NCI-H510A treated with DMSO at 0.1 percent for 48 hours (cell line): ENCODE measurements at regions not wholly inside any gene's neighbourhood (a gene's known extent, or its start where the extent isn't known, plus 50 kb on each side); places are given as distances from the start of the nearest gene placed in this dataset.
"Not testable (repeated sequence)": the region's sequence is repeated elsewhere in the genome, so short reads cannot be mapped to it uniquely, and the experiment has no call there.

ENCODE experiments used
- DNase-seq: peaks from one replicate; lab custom pipeline; 2025; lab: John Stamatoyannopoulos, UW

DNA sequence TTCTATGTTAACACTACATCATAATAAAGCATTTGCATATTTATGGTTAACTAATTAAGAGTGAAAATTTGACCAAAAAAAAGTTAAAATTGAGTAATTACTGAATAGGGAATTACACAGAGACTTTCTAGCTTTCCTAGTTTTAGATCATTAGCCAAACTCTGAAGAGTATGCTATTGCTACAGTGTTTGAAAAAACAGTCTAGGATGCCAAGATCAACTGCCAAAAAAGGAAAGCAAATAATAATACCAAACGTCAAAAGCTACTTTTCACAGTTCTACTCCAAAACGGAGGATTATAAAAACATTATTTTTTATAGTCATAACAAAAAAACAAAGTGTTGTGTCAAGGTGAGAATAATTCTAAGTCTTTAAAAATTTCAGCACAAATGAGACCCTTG lies 359.8 kb upstream of the CTSO start:
- DNase-seq = no peak

DNA sequence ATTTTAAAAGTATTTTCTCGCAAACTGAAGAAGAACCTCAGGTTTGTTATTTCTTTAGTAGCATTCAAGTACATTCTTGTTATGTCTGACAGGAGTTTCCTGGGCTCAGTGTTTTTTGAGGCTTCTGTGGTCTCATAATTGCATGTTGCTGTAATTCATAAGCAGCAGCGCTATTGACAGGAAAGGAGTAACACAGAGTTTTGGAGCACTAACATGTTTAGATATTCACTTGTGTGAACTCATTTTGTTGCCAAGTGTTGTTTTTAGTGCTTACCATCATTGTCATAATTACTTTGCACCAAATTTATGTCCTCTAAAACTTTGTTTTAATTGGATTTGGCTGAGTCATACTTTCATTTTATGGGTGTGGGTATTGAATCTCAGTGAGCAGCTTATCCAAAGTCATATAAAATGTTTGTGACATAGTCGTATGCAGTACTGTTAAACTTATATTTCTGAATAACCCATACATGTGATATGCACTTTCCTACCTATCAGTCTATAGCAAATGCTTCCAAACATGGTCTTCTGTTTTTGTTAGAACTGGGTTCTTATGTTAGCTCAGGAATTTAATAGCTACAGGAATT lies 358.7 kb upstream of the CTSO start:
- DNase-seq = no peak

DNA sequence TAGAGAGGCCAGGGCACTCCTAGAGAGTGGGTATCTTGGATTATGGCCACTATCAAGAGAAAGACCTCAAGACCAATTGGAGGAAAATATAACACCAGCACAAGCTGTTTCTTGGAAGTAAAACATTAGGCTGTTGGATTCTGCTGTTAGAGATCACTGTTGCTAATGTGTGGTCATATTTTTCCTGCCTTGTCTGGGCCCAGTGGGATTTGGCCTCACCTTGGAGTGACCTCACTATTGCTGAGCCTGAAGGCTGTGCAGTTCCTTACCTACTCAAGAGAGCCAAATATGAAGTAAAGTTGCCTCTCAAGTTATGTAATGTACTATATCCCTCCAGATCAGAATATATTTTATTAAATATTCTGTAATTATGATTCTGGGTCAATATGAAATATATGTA lies 355.4 kb upstream of the CTSO start:
- no peak for DNase-seq

DNA sequence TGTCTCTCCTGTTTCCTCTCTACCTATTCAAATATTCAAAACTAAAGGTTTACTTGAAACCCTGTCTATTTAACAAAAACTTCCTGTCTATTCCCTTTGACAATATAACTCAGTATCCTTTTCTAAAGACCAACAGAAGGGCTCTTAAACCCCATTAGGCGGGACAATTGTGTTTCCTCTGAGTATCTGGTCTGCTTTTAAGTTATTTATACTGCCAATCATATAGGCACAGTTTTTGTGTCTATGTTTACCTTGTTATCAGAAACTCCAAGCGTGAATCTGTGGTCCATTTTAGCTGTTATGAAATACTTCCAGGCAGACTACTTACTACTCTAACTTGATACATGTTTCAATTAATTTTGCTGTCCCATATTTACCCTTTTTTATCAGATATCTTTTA lies 350.0 kb upstream of the CTSO start:
- DNase-seq = peak; percentile 64

DNA sequence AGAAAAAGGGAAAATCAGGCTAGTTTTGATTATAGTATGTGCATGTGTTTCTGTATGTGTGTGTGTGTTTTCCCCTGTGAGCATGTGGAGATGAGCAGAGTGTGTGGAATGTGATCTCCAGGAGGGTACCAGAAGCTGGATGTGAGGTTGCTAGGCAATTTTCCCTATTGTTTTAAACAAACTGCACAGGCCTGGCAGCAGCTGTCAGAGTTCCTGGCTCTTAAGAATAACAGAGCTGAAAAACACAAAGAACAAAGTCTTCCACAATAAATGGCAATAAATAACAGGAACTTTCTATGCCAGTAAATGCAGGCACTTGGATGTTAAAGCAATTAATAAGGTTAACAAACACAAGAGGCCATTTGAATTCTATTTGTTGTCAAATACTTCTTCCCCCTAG lies 344.6 kb upstream of the CTSO start:
- peak; percentile 22 for DNase-seq

DNA sequence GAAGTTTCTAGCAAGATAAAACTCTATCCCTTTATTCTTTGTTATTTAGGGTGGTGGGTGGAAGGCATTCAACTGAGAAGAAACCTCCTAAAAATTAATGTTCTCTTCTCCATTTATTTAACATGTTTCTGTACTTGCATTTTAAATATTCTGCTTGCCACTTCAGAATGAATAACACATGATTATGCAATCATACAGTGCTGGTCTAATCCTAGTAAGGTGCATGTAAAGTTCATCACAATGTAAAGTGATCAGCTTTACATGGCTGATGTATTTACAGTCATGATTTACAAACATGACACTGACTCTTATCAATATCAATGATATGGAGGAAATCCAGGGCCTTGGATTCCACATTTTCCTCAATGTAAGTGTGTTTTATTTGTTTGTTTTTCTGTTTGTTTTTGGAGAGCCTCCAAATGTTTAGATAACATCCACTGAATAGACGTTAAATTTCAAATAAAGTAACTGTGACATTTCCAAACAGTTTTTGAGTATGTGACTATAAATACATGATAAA lies 342.1 kb upstream of the CTSO start:
- DNase-seq = no peak

DNA sequence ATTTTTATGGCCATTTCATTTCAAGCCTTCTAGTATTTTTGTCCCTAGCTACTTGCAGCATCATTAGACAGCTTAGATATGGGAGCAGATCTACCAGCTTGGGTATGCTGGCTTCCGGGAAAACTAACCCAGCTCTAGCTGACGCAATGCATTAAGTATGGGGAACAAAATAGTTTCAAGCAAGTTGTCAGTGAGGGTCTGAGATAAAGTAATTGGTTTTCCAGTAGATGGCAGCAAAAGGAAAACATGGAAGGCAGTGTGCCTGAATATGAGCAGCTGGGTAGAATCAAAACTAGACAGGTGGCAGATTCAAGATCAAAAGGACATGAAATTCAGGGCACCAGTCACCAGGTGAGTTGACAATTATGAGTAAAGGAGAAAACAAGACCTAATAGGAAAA lies 340.9 kb upstream of the CTSO start:
- DNase-seq = peak; percentile 68

DNA sequence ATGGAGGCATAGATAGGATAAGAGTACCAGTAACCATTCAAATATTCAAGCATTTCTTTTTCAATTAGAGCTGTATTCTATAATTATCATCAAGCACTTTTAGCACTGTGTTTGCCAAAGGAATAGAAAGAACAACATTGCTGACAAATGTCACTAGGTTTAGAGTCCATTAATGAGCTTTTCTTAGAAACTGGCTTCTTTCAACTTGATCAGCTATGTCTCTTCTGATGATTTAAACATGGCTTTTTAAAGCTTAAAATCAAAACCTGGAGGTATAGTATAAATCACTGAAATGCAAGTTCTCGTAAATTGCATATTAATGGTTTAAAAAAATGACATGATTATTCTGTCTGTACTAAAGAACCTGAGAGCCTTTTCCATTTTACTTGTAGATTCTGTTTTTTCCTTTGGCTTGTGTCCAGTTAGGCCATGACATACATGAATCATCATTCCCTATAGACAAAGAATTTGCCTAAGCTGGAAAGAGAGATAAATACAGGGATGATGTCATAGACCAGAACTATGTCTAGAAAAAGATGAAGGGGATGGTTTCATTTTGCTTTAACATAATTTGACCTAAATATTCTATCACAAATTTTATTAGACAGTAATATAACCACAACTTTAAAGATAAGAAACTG lies 340.1 kb upstream of the CTSO start:
- no peak for DNase-seq

DNA sequence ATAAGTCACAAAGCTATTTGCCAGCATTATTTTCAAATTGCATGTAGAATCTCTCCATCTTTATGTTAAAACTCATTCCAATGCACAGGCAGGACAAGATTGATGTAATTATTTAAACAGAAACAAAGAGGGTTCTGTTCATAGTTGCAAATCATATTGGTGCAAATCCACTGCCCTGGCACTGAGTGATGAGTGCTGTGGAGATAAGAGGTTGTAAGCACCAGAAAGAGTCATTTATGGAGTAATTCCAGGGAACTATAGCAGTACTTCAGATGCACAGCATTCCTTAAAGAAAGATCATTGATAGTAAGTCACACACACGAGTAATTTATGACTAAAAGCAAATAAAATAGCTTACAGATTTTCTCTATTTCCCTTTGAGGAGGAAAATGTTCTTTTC lies 337.7 kb upstream of the CTSO start:
- no peak for DNase-seq

DNA sequence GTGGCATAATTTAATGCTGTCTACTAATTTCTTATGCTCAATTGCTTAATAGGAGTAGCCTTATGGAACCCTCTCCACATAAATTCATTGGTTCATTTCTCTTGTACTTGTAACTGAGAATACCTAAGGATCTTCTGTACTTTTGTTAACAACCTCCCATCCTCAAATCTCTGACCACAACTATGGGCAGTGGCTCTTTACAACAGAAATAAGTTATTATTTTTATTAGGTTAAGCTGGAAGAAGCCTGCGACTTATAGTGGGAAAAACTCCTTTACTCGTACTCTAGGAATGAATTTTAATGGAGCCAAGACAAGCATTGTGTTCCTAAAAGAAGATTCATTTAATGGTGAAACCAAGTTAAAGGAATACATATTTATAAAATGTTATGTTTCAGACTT lies 337.1 kb upstream of the CTSO start:
- no peak for DNase-seq

DNA sequence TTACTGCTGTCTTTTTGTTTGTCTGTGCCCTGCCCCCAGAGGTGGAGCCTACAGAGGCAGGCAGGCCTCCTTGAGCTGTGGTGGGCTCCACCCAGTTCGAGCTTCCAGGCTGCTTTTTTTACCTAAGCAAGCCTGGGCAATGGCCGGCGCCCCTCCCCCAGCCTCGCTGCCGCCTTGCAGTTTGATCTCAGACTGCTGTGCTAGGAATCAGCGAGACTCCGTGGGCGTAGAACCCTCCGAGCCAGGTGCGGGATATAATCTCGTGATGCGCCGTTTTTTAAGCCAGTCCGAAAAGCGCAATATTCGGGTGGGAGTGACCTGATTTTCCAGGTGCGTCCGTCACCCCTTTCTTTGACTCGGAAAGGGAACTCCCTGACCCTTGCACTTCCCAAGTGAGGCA lies 336.4 kb upstream of the CTSO start:
- DNase-seq = not testable (repeated sequence)

DNA sequence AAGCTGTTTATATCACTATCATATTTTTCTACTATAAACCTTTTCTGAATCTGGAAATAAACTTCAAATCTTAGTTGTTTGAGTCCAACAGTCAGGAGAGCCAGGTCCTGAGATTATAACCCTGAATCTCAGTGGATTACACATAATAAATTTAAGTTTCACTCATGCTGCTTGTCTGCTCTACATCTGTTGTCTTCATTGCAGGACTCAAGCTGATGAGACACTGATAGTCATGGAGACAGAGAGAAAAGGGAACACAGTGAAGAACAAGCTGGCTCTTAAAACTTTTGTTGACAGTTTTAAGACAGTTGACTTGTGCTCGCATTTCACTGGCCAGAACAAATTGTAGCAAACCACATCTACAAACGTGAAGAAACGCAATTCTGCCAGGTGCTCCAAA lies 327.0 kb upstream of the CTSO start:
- no peak for DNase-seq

DNA sequence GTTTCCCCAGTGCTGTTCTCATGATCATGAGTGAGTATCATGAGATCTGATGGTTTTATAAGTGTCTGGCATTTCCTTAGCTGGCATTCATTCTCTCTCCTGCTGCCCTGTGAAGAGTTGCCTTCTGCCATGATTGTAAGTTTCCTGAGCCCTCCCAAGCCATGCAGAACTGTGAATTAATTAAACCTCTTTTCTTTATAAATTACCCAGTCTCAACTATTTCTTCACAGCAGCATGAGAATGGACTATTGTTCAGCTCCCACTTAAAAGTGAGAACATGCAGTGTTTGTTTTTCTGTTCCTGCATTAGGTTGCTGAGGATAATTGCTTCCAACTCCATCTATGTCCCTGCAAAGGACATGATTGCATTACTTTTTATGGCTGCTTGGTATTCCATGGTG lies 311.7 kb upstream of the CTSO start:
- DNase-seq = no peak

DNA sequence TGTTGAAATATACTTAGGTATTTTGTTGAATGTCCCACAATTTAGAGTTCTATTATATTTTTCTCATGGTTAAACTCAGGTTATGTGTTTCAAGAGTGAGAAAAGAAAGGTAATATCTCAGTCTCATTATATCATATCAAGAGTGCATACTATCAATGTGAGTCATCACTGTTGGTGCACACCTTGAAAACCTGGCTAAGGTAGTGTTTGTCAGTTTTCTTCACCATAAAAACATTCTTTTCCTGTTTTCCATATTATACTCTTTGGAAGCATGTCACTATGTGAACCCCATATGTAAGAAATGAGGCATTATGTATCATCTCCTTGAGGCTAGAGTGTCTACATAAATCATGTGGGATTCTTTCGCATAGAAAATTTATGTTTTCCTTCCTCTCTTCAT lies 307.6 kb upstream of the CTSO start:
- DNase-seq = no peak

DNA sequence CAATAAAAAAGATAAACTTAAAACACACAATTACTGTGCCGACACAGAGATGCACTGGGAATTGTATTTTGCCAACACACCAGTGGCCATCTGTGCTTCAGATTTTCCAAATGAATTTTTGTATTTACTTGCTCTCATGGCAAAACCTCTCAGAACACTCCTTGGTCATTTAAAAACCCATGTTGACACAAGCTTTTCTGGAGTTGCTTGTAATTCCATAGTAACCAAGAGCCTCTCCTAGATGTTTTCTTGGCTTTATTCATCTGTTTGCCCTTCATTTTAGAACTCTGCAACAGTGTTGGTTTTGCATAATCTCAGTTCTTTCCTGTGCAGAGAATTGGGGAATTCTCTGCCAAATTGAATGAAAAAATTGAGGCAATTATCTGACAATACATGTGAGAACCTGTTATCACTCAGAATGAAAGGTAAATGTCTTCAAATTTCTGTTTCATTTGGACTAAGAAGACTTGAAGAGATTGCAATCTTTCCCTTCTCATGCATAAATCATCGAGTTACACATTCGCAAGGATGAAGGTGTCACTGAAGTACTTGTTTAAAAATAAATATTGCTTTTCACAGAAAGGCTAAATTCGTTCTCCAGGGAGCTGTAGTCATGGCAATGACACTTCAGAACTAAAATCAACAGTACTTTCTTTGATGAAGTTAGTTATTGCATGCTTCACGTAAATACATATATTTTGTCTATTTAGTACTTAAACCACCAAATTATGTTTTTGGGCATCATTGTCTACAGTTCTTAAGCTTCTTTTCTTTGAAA lies 301.8 kb upstream of the CTSO start:
- no peak for DNase-seq

DNA sequence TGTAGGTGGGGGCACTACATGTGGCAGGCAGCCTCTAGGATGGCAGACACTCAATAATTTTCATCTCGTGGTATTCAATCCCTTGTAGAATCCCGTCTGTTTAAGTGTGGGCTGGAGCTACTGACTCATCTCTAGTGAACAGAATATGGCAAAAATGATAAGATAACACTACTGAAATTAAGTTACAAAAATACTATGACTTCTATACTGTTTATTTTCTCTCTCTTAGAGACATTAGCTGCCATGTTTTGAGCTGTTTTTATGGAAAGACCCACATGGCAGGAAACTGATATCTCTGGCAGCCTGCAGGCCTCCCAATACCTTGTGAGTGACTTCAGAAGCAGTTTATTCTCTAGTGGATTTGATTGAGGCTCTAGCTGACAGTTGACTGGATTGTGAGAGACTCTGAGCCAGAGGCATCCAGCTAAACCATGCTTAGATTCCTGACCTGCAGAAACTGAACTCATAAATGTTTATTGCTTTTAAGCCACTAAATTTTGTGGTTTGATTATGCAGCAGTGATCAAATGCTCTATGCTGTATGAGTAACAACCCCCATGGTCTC lies 298.8 kb upstream of the CTSO start:
- DNase-seq = no peak

DNA sequence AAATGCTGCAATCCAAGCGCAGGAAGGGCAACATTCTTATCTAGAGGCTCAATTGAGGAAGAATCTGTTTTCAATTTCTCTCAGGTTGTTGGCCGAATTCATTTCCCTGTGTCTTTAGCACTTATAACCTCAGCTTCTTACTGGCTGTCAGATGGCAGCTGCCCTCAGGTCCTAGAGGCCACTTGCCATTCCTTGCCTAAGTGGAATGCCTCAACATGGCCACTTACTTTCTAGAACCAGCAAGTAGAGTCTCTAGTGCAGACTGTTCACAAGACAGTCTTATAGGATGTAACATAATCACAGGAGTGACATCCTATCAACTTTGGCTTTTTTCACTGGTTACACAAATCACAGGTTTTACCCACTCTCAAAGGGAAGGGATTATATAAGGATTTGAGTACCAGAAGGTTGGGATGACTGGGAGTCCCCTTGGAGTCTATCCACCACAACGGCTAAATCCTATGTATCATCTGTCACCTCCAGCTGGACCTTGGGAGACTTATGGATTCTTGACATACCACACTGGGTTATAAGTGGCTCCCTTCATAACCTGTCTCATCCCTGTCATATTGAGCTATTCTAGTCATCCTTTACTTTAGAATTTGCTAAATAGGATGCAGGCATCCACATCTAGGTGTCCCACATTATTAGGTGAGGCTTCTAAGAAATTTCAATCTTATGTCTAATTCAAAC lies 297.9 kb upstream of the CTSO start:
- no peak for DNase-seq

DNA sequence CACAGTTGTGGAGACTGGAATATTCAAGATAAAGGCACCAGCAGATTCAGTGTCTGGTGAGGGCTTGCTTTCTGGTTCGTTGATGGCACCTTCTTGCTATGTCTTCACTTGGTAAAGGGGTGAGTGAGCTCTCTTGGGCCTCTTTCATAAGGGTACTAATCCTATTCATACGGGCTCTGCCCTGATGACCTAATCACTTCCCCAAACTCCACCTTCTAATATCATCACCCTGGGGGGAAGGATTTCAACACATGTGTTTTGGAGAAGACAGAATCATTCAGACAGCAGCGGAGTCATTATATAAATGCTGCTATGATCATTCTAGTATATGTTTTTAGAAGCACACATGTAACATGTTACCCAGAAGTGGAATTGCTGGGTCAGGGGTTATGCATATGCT lies 295.3 kb upstream of the CTSO start:
- DNase-seq = no peak

DNA sequence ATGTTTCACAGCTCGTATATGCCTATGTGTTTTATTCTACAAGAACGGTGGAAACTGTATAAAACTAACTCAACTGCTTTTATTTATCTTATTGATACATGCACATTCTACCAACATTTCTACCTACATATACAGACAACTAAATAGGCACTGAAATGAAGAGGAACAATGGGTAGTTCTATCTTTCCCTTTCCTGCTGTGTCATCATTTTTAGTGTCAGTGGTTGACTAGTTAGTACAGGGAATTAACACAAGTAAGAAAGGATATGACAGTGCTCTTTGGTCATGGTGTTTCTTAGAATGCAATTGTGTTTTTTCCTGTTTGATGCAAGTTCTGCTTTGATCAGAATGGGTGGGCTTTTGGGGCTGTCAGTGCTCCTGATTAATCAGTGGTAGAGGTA lies 293.8 kb upstream of the CTSO start:
- no peak for DNase-seq

DNA sequence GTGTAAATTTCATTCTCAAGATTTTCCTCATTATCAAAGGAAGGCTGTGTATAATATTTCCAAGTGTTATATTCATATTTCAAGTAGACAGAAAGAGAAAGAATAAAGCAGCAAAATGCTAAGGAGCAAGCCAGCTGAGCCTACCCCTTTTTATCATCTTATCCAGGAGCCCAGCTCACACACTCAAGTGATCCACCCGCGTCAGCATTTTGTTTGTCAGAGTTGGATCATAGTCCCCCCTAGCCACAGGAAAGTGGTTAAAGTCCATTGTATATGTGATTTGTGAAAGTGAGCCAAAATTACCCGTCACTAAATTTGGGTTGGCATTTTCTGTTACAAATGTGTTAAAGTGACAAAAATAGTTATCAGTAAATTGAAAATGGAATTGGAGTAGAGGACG lies 289.3 kb upstream of the CTSO start:
- no peak for DNase-seq

DNA sequence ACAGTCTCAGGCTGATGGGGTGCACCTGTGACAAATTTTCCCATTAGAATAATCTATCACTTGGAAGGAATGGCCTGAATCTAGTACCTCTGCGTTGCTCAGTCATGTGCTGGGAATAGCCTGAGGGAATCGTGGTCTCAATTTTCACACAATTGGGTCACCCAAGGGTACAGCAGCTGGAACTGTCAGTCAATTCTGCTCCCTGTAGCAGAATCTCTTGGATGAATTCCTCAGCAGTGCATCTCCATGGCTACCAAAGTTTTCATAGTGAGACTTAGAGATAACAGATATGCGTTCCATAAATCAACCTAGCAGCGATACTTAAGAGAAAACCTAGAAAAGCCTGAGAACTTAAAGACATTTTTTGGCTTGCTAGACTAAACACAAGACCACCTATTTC lies 288.7 kb upstream of the CTSO start:
- no peak for DNase-seq

DNA sequence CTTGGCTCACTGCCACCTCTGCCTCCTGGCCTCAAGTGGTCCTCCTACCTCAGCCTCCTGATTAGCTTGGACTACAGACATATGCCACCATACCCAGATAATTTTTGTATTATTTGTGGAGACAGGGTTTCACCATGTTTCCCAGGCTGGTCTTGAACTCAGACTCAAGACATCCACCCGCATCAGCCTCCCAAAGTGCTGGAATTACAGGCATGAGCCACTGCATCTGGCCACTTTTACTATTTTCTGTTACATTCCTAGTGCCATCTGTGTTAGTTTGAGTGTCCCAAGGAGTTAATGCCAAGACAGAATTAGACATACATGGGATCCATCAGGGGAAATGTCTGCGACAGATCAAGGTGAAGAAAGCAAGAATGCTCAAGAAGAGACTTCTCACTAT lies 288.2 kb upstream of the CTSO start:
- no peak for DNase-seq

DNA sequence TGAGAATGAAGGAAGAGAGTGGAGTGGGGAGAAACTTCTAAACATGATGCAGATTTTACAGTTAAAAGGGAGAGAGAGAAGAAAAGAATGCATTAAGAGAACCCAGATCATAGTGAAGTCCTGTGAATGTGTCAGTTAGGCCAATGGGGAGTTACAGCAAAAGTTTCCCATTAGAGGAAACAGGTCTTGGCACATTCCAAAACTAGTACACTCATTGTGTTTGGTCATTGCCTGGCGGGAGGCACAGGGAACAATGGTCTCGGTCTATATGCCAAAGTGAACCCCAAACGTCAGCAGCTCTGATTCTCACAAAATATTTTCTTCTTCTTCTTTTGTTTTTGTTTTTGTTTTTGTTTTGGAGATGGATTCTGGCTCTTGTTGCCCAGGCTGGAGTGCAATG lies 284.5 kb upstream of the CTSO start:
- no peak for DNase-seq
